ENCODE measurements at regions not wholly inside any gene's neighbourhood (a gene's known extent, or its start where the extent isn't known, plus 50 kb on each side); places are given as distances from the start of the nearest gene placed in this dataset.

DNA sequence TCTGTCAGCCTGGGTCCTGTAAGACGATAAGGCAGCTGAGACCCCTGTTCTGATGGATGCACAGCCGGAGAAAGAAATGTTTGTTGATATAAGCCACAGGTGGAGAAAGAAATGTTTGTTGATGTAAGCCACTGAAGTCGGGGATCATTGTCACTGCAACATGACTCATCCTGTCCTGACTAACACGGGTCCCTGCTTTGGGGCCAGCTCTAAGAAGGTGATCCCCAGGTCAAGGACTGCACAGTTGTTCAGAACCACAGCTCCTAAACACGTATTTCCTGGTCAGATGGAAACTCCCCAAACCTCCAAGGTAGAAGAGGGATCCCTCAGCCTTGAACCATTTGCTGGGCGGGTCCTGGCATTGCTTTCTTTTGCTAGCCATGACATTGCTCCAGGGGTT is 86.4 kb upstream of the IGSF21 start:
- Histone ChIP-seq H3K36me3 (ENCODE audit: low read length) (no peaks in the 10 kb centered on the region), H3K9me3 (ENCODE audit: insufficient read depth, low read length) (no peaks in the 10 kb centered on the region), H3K9me2 (replicated peaks; ENCODE audit: insufficient read depth, low read length) (no peaks in the 10 kb centered on the region), H3K4me3 (ENCODE audit: insufficient read depth, low read length, poor library complexity, severe bottlenecking) (no peak overlapping the region), H3F3A (ENCODE audit: insufficient read depth) (no peaks in the 10 kb centered on the region), H2AFZ (ENCODE audit: low read depth, low read length, severe bottlenecking) (no peak overlapping the region), H3K79me2 (ENCODE audit: insufficient read depth, low read length) (no peaks in the 10 kb centered on the region), H3K4me2 (ENCODE audit: low read depth, low read length, poor library complexity, severe bottlenecking) (no peak overlapping the region), H3K9ac (ENCODE audit: low read length) (no peak overlapping the region), H3K27me3 (ENCODE audit: low read length) (no peaks in the 10 kb centered on the region), H3K27ac (ENCODE audit: low read depth, low read length) (no peak overlapping the region), H4K20me1 (ENCODE audit: low read depth, low read length) (no peaks in the 10 kb centered on the region)
- TF ChIP-seq, protein P1, sequence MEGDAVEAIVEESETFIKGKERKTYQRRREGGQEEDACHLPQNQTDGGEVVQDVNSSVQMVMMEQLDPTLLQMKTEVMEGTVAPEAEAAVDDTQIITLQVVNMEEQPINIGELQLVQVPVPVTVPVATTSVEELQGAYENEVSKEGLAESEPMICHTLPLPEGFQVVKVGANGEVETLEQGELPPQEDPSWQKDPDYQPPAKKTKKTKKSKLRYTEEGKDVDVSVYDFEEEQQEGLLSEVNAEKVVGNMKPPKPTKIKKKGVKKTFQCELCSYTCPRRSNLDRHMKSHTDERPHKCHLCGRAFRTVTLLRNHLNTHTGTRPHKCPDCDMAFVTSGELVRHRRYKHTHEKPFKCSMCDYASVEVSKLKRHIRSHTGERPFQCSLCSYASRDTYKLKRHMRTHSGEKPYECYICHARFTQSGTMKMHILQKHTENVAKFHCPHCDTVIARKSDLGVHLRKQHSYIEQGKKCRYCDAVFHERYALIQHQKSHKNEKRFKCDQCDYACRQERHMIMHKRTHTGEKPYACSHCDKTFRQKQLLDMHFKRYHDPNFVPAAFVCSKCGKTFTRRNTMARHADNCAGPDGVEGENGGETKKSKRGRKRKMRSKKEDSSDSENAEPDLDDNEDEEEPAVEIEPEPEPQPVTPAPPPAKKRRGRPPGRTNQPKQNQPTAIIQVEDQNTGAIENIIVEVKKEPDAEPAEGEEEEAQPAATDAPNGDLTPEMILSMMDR (IDR thresholded peaks at IDR 0.05; ENCODE audit: insufficient read depth, low read length, poor library complexity, severe bottlenecking), result no peak
- no peak for TF ChIP-seq EZH2phosphoT487 (conservative IDR thresholded peaks at IDR 0.05; ENCODE audit: low read length)

DNA sequence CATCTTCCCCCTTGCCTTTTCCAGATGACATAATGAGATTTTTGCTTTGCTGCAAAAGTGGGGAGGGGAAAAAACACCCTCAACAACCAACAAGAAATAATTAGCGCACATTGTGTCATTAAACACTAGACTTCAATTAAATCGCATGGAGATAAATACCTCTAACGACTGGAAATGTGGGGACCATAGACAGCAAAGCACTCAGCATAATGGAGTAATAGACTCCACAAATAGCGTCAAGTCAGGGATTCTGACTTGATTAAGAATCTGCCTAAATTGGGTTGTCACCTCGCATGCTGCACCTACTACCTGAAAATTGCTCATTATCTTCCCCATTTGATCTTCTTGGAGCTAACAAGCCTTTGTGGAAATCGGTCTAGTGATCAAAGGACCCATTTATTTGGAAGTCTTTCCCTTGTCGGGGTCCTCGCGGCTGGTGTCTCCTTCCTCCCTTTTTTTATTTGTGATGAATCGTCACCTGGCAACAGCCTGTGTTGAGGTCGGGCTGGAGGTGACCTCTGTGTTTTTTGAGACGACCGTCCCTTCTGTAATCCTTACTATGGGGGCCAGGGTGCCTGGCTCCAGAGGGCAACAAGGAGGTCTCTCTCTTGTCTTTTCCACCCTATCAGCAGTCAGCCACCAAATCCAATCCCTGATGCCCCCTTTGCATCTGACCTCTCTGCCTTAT is 75.3 kb upstream of the IGSF21 start:
- H3K27me3 ChIP-seq (ENCODE audit: low read length), result no peaks in the 10 kb centered on the region
- H3K4me2 ChIP-seq (ENCODE audit: low read depth, low read length, poor library complexity, severe bottlenecking), result no peak overlapping the region
- H3K9me3 ChIP-seq (ENCODE audit: insufficient read depth, low read length), result no peaks in the 10 kb centered on the region

GRCh38 chr1:18035145-18035544 is 72.5 kb upstream of the IGSF21 start:
- Histone ChIP-seq H3K9ac (ENCODE audit: low read length) (no peak overlapping the region), H3K27ac (ENCODE audit: low read depth, low read length) (no peak overlapping the region), H3F3A (ENCODE audit: insufficient read depth) (no peaks in the 10 kb centered on the region), H3K4me2 (ENCODE audit: low read depth, low read length, poor library complexity, severe bottlenecking) (no peak overlapping the region), H2AFZ (ENCODE audit: low read depth, low read length, severe bottlenecking) (no peak overlapping the region), H3K4me3 (ENCODE audit: insufficient read depth, low read length, poor library complexity, severe bottlenecking) (no peak overlapping the region), H3K9me2 (replicated peaks; ENCODE audit: insufficient read depth, low read length) (no peaks in the 10 kb centered on the region), H3K27me3 (ENCODE audit: low read length) (no peaks in the 10 kb centered on the region), H3K36me3 (ENCODE audit: low read length) (no peaks in the 10 kb centered on the region), H3K79me2 (ENCODE audit: insufficient read depth, low read length) (no peaks in the 10 kb centered on the region), H4K20me1 (ENCODE audit: low read depth, low read length) (no peaks in the 10 kb centered on the region), H3K9me3 (ENCODE audit: insufficient read depth, low read length) (no peaks in the 10 kb centered on the region)
- TF ChIP-seq, protein P1 (IDR thresholded peaks at IDR 0.05; ENCODE audit: insufficient read depth, low read length, poor library complexity, severe bottlenecking), result no peak
- TF ChIP-seq EZH2phosphoT487 (conservative IDR thresholded peaks at IDR 0.05; ENCODE audit: low read length), result no peak

More for the DNA sequence above, 75.3 kb upstream of the IGSF21 start:
- TF ChIP-seq, protein P1 (IDR thresholded peaks at IDR 0.05; ENCODE audit: insufficient read depth, low read length, poor library complexity, severe bottlenecking), result no peak
- TF ChIP-seq EZH2phosphoT487 (conservative IDR thresholded peaks at IDR 0.05; ENCODE audit: low read length), result no peak
- no peaks in the 10 kb centered on the region for H3F3A ChIP-seq (ENCODE audit: insufficient read depth)
- no peaks in the 10 kb centered on the region for H3K9me2 ChIP-seq (replicated peaks; ENCODE audit: insufficient read depth, low read length)
- no peak overlapping the region for H3K9ac ChIP-seq (ENCODE audit: low read length)
- no peak overlapping the region for H3K4me3 ChIP-seq (ENCODE audit: insufficient read depth, low read length, poor library complexity, severe bottlenecking)
- H3K27ac ChIP-seq (ENCODE audit: low read depth, low read length), result no peak overlapping the region
- H3K36me3 ChIP-seq (ENCODE audit: low read length), result no peaks in the 10 kb centered on the region
- H2AFZ ChIP-seq (ENCODE audit: low read depth, low read length, severe bottlenecking), result no peak overlapping the region
- no peaks in the 10 kb centered on the region for H3K79me2 ChIP-seq (ENCODE audit: insufficient read depth, low read length)
- no peaks in the 10 kb centered on the region for H4K20me1 ChIP-seq (ENCODE audit: low read depth, low read length)

Measured in SU-DHL-6 (cell line).